Parathyroid adenoma (tissue), 2 donors: ENCODE measurements at regions not wholly inside any gene's neighbourhood (a gene's known extent, or its start where the extent isn't known, plus 50 kb on each side); places are given as distances from the start of the nearest gene placed in this dataset.

Experiments
- H2AFZ ChIP-seq: fragments of 300-600 bp; sonication (generic); one replicate; pipeline ENCODE4 v1.7.0; 2017; ENCODE audit warnings: antibody characterized with exemption, mild to moderate bottlenecking
- H3K27ac ChIP-seq: fragments of 300-600 bp; sonication (generic); one replicate; pipeline ENCODE4 v1.7.0; 2017
- H3K27me3 ChIP-seq: fragments of 300-600 bp; sonication (generic); one replicate; pipeline ENCODE4 v1.7.0; 2017; ENCODE audit warnings: low read length; ENCODE audit not compliant: control insufficient read depth, insufficient read depth
- H3K36me3 ChIP-seq: fragments of 300-600 bp; sonication (generic); one replicate; pipeline ENCODE4 v1.7.0; 2017; ENCODE audit warnings: low read length; ENCODE audit not compliant: control insufficient read depth, insufficient read depth
- H3K4me1 ChIP-seq: fragments of 300-600 bp; sonication (generic); one replicate; pipeline ENCODE4 v1.7.0; 2017; ENCODE audit warnings: control low read depth
- H3K4me2 ChIP-seq: fragments of 300-600 bp; sonication (generic); one replicate; pipeline ENCODE4 v1.7.0; 2017; ENCODE audit warnings: low read length
- H3K4me3 ChIP-seq: fragments of 300-600 bp; sonication (generic); one replicate; pipeline ENCODE4 v1.7.0; 2017; ENCODE audit warnings: low read depth, low read length
- H3K79me2 ChIP-seq: fragments of 300-600 bp; sonication (generic); one replicate; pipeline ENCODE4 v1.7.0; 2017; ENCODE audit warnings: control low read depth
- H3K9ac ChIP-seq: fragments of 300-600 bp; sonication (generic); one replicate; pipeline ENCODE4 v1.7.0; 2017; ENCODE audit warnings: mild to moderate bottlenecking
- H3K9me3 ChIP-seq: fragments of 300-600 bp; sonication (generic); one replicate; pipeline ENCODE4 v1.7.0; 2017; ENCODE audit warnings: low read length; ENCODE audit not compliant: control insufficient read depth
- CTCF ChIP-seq: fragments of 300-600 bp; sonication (generic); IDR thresholded peaks from one replicate; pipeline ENCODE4 v1.7.0; 2017; ENCODE audit warnings: antibody characterized with exemption, mild to moderate bottlenecking
- donor health status: primary hyperparathyroidism.

DNA sequence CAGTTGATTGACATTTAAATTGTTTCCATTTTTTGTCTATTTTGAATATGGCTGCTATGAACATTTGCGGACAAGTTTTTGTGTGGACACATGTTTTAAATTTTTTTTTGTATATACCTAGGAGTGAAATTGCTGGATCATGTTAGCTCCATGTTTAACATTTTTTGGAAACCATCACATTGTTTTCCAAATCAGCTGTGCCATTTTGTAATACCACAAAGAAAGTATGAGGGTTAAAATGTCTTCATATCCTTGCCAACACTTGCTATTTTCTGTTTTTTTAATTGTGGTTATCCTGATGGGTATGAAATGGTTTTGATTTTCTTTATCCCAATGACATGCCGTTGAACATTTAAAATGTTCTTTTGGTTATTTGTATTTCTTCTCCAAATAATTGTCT, 52.1 kb downstream of the CARTPT start:
- Histone ChIP-seq H2AFZ (no peak overlapping the region), H3K27me3 (no peaks in the 10 kb centered on the region), H3K4me3 (no peak overlapping the region), H3K9me3 (no peaks in the 10 kb centered on the region), H3K4me1 (no peaks in the 10 kb centered on the region), H3K9ac (no peak overlapping the region), H3K4me2 (no peak overlapping the region), H3K36me3 (no peaks in the 10 kb centered on the region), H3K79me2 (no peaks in the 10 kb centered on the region), H3K27ac (no peak overlapping the region)
- TF ChIP-seq CTCF: no peak

- Histone ChIP-seq H3K4me3 (no peak overlapping the region), H3K4me2 (no peak overlapping the region), H2AFZ (no peak overlapping the region), H3K27me3 (no peaks in the 10 kb centered on the region), H3K79me2 (no peaks in the 10 kb centered on the region), H3K9ac (no peak overlapping the region), H3K36me3 (no peaks in the 10 kb centered on the region), H3K9me3 (no peaks in the 10 kb centered on the region), H3K4me1 (no peaks in the 10 kb centered on the region), H3K27ac (no peak overlapping the region)
- peak; percentile 21 for TF ChIP-seq CTCF
Observed at GRCh38 chr5:71778678-71779276, 59.7 kb downstream of the CARTPT start.

- no peak overlapping the region for H3K4me2 ChIP-seq
- no peaks in the 10 kb centered on the region for H3K27me3 ChIP-seq
- no peak overlapping the region for H3K4me3 ChIP-seq
- H3K9me3 ChIP-seq: no peaks in the 10 kb centered on the region
- no peaks in the 10 kb centered on the region for H3K36me3 ChIP-seq
- H2AFZ ChIP-seq: no peak overlapping the region
- no peak overlapping the region for H3K27ac ChIP-seq
- H3K9ac ChIP-seq: no peak overlapping the region
- H3K4me1 ChIP-seq: no peaks in the 10 kb centered on the region
- no peaks in the 10 kb centered on the region for H3K79me2 ChIP-seq
- no peak for TF ChIP-seq CTCF
Observed at GRCh38 chr5:71780597-71780996, 61.5 kb downstream of the CARTPT start.

GRCh38 chr5:71782393-71782770, 63.3 kb downstream of the CARTPT start:
- Histone ChIP-seq H3K4me2 (no peak overlapping the region), H3K27ac (no peak overlapping the region), H3K9ac (no peak overlapping the region), H2AFZ (no peak overlapping the region), H3K4me3 (no peak overlapping the region), H3K9me3 (no peaks in the 10 kb centered on the region), H3K27me3 (no peaks in the 10 kb centered on the region), H3K36me3 (no peaks in the 10 kb centered on the region), H3K79me2 (no peaks in the 10 kb centered on the region), H3K4me1 (no peaks in the 10 kb centered on the region)
- TF ChIP-seq CTCF: no peak
